IMR-90 (cell line): ENCODE measurements at regions not wholly inside any gene's neighbourhood (a gene's known extent, or its start where the extent isn't known, plus 50 kb on each side); places are given as distances from the start of the nearest gene placed in this dataset.

Experiments
- ATAC-seq: fragments of 200-7000 bp; cut with Tn5 transposase; 2 replicates; pipeline ENCODE4 v1.9.1; 2020; ENCODE audit warnings: low read depth, mild to moderate bottlenecking, moderate library complexity
- BruUV-seq: library from RNA; stranded (reverse); fragments of 400-500 nt; replicated peaks from 2 replicates; lab custom pipeline; 2021; lab: Mats Ljungman, UMichigan
- CTCF ChIA-PET: fragments of 300-600 bp; formaldehyde crosslinking; extraction: SDS; loops from one replicate; lab custom pipeline; 2021; ENCODE audit warnings: antibody characterized with exemption; lab: Yijun Ruan, JAX
- POLR2A ChIA-PET: fragments of 300-600 bp; sonication (Branson Sonifier 250); formaldehyde crosslinking; loops from one replicate; lab custom pipeline; 2022; ENCODE audit warnings: antibody characterized with exemption; ENCODE audit not compliant: unreplicated experiment; lab: Charles Lee
- DNase-seq: peaks from one replicate; pipeline ENCODE4 v3.0.0; 2013
- H2AFZ ChIP-seq: replicated peaks from 2 replicates; pipeline ENCODE3; 2013; ENCODE audit warnings: low read length, mild to moderate bottlenecking; ENCODE audit not compliant: poor library complexity
- H2AK5ac ChIP-seq: 2 replicates; pipeline ENCODE4 v1.6.1; 2013; ENCODE audit warnings: low read depth, low read length, inconsistent platforms
- H2AK9ac ChIP-seq: replicated peaks from 2 replicates; pipeline ENCODE3; 2013; ENCODE audit warnings: mild to moderate bottlenecking, low read depth, low read length, moderate library complexity; ENCODE audit not compliant: poor library complexity
- H2BK120ac ChIP-seq: 2 replicates; pipeline ENCODE4 v1.6.1; 2013; ENCODE audit warnings: low read depth, low read length, inconsistent platforms
- H2BK15ac ChIP-seq: 3 replicates; pipeline ENCODE4 v1.6.1; 2013; ENCODE audit warnings: low read depth, low read length, inconsistent platforms
- H2BK20ac ChIP-seq: 2 replicates; pipeline ENCODE4 v1.6.1; 2013; ENCODE audit warnings: low read depth, mild to moderate bottlenecking, inconsistent platforms, low read length, moderate library complexity
- H2BK5ac ChIP-seq: 2 replicates; pipeline ENCODE4 v1.6.1; 2013; ENCODE audit warnings: mild to moderate bottlenecking, low read depth, low read length, inconsistent platforms; ENCODE audit not compliant: poor library complexity, severe bottlenecking
- H3K14ac ChIP-seq: replicated peaks from 2 replicates; pipeline ENCODE4 v1.6.1; 2013; ENCODE audit warnings: low read depth, low read length, inconsistent platforms
- H3K18ac ChIP-seq: 2 replicates; pipeline ENCODE4 v1.6.1; 2013; ENCODE audit warnings: low read depth, low read length, control low read depth
- H3K23ac ChIP-seq: 2 replicates; pipeline ENCODE4 v1.6.1; 2013; ENCODE audit warnings: low read depth, low read length, inconsistent platforms
- H3K27ac ChIP-seq: 2 replicates; pipeline ENCODE4 v1.5.1; 2013; ENCODE audit warnings: mild to moderate bottlenecking, control low read depth, low read length; ENCODE audit not compliant: insufficient read depth
- H3K27me3 ChIP-seq: 2 replicates; pipeline ENCODE4 v1.6.1; 2013; ENCODE audit warnings: low read length; ENCODE audit not compliant: control insufficient read depth, insufficient read depth
- H3K36me3 ChIP-seq: 2 replicates; pipeline ENCODE4 v1.6.1; 2013; ENCODE audit warnings: low read length, mixed read lengths; ENCODE audit not compliant: control insufficient read depth, insufficient read depth
- H3K4ac ChIP-seq: 2 replicates; pipeline ENCODE4 v1.6.1; 2013; ENCODE audit warnings: low read depth, low read length, inconsistent platforms
- H3K4me1 ChIP-seq: 2 replicates; pipeline ENCODE4 v1.6.1; 2013; ENCODE audit warnings: low read length, mixed read lengths; ENCODE audit not compliant: control insufficient read depth, insufficient read depth
- H3K4me2 ChIP-seq: 2 replicates; pipeline ENCODE4 v1.6.1; 2013; ENCODE audit warnings: low read depth, mild to moderate bottlenecking, control low read depth, low read length, moderate library complexity
- H3K4me3 ChIP-seq: 2 replicates; pipeline ENCODE4 v1.5.1; 2013; ENCODE audit warnings: low read depth, mild to moderate bottlenecking, control low read depth, low read length, moderate library complexity; ENCODE audit not compliant: insufficient read depth
- H3K56ac ChIP-seq: 2 replicates; pipeline ENCODE4 v1.6.1; 2013; ENCODE audit warnings: low read length, inconsistent platforms; ENCODE audit not compliant: insufficient read depth; ENCODE audit errors: extremely low read depth
- H3K79me1 ChIP-seq, 2 experiments: 2 replicates each; pipeline ENCODE4 v1.6.1; 2013; ENCODE audit warnings: low read length in 2 of 2, inconsistent platforms in 1 of 2, low read depth in 1 of 2
- H3K9ac ChIP-seq: 2 replicates; pipeline ENCODE4 v1.6.1; 2013; ENCODE audit warnings: low read depth, low read length, control low read depth
- H3K9me1 ChIP-seq: 2 replicates; pipeline ENCODE4 v1.6.1; 2013; ENCODE audit warnings: low read length, inconsistent platforms; ENCODE audit not compliant: insufficient read depth
- H3K9me3 ChIP-seq: 2 replicates; pipeline ENCODE4 v1.6.1; 2013; ENCODE audit warnings: low read length; ENCODE audit not compliant: control insufficient read depth, insufficient read depth
- H4K20me1 ChIP-seq: 2 replicates; pipeline ENCODE4 v1.6.1; 2013; ENCODE audit warnings: low read length, inconsistent platforms; ENCODE audit not compliant: insufficient read depth
- H4K5ac ChIP-seq: 2 replicates; pipeline ENCODE4 v1.6.1; 2013; ENCODE audit warnings: mild to moderate bottlenecking, low read depth, low read length, control low read depth
- H4K8ac ChIP-seq, 2 experiments: 2 replicates each; pipeline ENCODE4 v1.6.1; 2013; ENCODE audit warnings: low read depth in 2 of 2, low read length in 2 of 2, control low read depth in 1 of 2, inconsistent platforms in 1 of 2
- H4K91ac ChIP-seq: 2 replicates; pipeline ENCODE4 v1.6.1; 2013; ENCODE audit warnings: low read depth, low read length, inconsistent platforms; ENCODE audit not compliant: insufficient read depth
- BHLHE40 ChIP-seq: fragments of 150-350 bp; IDR thresholded peaks from 2 replicates; pipeline ENCODE4 v1.6.1; 2016; ENCODE audit warnings: mild to moderate bottlenecking, low read depth, low read length
- CEBPB ChIP-seq: IDR thresholded peaks from 2 replicates; pipeline ENCODE4 v1.6.1; 2012; ENCODE audit warnings: low read depth, low read length, improper control_type of control experiment
- CHD1 ChIP-seq: IDR thresholded peaks from 2 replicates; pipeline ENCODE4 v1.6.1; 2012; ENCODE audit warnings: low read depth, low read length, improper control_type of control experiment
- CTCF ChIP-seq: conservative IDR thresholded peaks from 2 replicates; pipeline ENCODE4 v1.5.1; 2012; ENCODE audit warnings: mild to moderate bottlenecking, low read depth, low read length, improper control_type of control experiment
- ELK1 ChIP-seq: fragments of 150-350 bp; IDR thresholded peaks from 2 replicates; pipeline ENCODE4 v1.6.1; 2016; ENCODE audit warnings: low read depth, mild to moderate bottlenecking, low read length, moderate library complexity, borderline replicate concordance
- FOS ChIP-seq: fragments of 150-350 bp; IDR thresholded peaks from 2 replicates; pipeline ENCODE4 v1.6.1; 2016; ENCODE audit warnings: low read depth, low read length
- MAFK ChIP-seq: IDR thresholded peaks from 2 replicates; pipeline ENCODE4 v1.6.1; 2012; ENCODE audit warnings: low read depth, low read length, improper control_type of control experiment
- MAZ ChIP-seq: IDR thresholded peaks from 2 replicates; pipeline ENCODE4 v1.6.1; 2012; ENCODE audit warnings: low read depth, mild to moderate bottlenecking, low read length, improper control_type of control experiment, moderate library complexity, borderline replicate concordance
- MXI1 ChIP-seq: IDR thresholded peaks from 2 replicates; pipeline ENCODE4 v1.6.1; 2012; ENCODE audit warnings: low read depth, mild to moderate bottlenecking, low read length, moderate library complexity, borderline replicate concordance
- NFE2L2 ChIP-seq: fragments of 150-350 bp; IDR thresholded peaks from 2 replicates; pipeline ENCODE4 v1.6.1; 2016; ENCODE audit warnings: low read depth, mild to moderate bottlenecking, low read length
- POLR2A ChIP-seq: IDR thresholded peaks from 2 replicates; pipeline ENCODE4 v1.6.1; 2012; ENCODE audit warnings: mild to moderate bottlenecking, low read depth, low read length
- RAD21 ChIP-seq: IDR thresholded peaks from 2 replicates; pipeline ENCODE4 v1.6.1; 2012; ENCODE audit warnings: low read length, improper control_type of control experiment
- RCOR1 ChIP-seq: IDR thresholded peaks from 2 replicates; pipeline ENCODE4 v1.6.1; 2012; ENCODE audit warnings: mild to moderate bottlenecking, low read length, improper control_type of control experiment; ENCODE audit not compliant: insufficient replicate concordance
- RFX5 ChIP-seq: IDR thresholded peaks from 2 replicates; pipeline ENCODE4 v1.8.0; 2012; ENCODE audit warnings: low read depth, mild to moderate bottlenecking, low read length, moderate library complexity
- SMC3 ChIP-seq: fragments of 150-350 bp; IDR thresholded peaks from 2 replicates; pipeline ENCODE4 v1.6.1; 2016; ENCODE audit warnings: low read depth, mild to moderate bottlenecking, antibody characterized with exemption, low read length, moderate library complexity
- USF2 ChIP-seq: fragments of 150-350 bp; IDR thresholded peaks from 2 replicates; pipeline ENCODE4 v1.6.1; 2017; ENCODE audit warnings: mild to moderate bottlenecking, antibody characterized with exemption, low read length, low read depth
- dilution Hi-C: fragments of 300-500 bp; cut with HindIII; formaldehyde crosslinking; loops from one replicate; pipeline ENCODE4 v1.14.3; 2018; ENCODE audit warnings: low sequenced_read_pairs; ENCODE audit not compliant: unreplicated experiment
- in situ Hi-C: fragments of 300-500 bp; cut with MboI; formaldehyde crosslinking; loops from 3 replicates; pipeline ENCODE4 v1.14.3; 2019; ENCODE audit warnings: low sequenced_read_pairs, inconsistent platforms, mixed read lengths
- intact Hi-C: fragments of 100-400 bp; cut with micrococcal nuclease; formaldehyde crosslinking; loops from 2 replicates; pipeline ENCODE4 v1.10.0; 2022

GRCh38 chr3:164612751-164613150 is 465.5 kb downstream of the SI start:
- Histone ChIP-seq H3K23ac (no peak overlapping the region), H2BK5ac (no peak overlapping the region), H3K9me1 (no peaks in the 10 kb centered on the region), H2BK20ac (no peak overlapping the region), H4K8ac (no peak overlapping the region), H2BK15ac (no peak overlapping the region), H4K20me1 (no peaks in the 10 kb centered on the region), H4K91ac (no peak overlapping the region), H3K79me1 (no peaks in the 10 kb centered on the region), H3K4me1 (no peaks in the 10 kb centered on the region), H3K36me3 (no peaks in the 10 kb centered on the region), H2BK120ac (no peak overlapping the region), H3K14ac (no peak overlapping the region), H3K9ac (no peak overlapping the region), H3K4me2 (no peak overlapping the region), H3K9me3 (peaks cover 4% of the 10 kb centered on the region; the same call in 1 of the 2 replicates), H2AFZ (no peak overlapping the region), H3K56ac (no peak overlapping the region), H3K18ac (no peak overlapping the region), H2AK9ac (no peak overlapping the region), H2AK5ac (no peak overlapping the region), H4K5ac (no peak overlapping the region), H3K27me3 (no peaks in the 10 kb centered on the region), H3K4me3 (no peak overlapping the region), H3K27ac (no peak overlapping the region), H3K4ac (no peak overlapping the region)
- intact Hi-C loops, result no loop called here
- DNase-seq (no peak), ATAC-seq (no peak)
- no peak for TF ChIP-seq MAZ
- TF ChIP-seq ELK1, result no peak
- no peak for TF ChIP-seq RAD21
- no peak for TF ChIP-seq POLR2A
- no peak for TF ChIP-seq RCOR1
- no peak for TF ChIP-seq FOS
- TF ChIP-seq SMC3, result no peak
- no peak for TF ChIP-seq BHLHE40
- TF ChIP-seq MAFK, result no peak
- TF ChIP-seq MXI1, result no peak
- TF ChIP-seq USF2, result no peak
- no peak for TF ChIP-seq CEBPB
- no peak for TF ChIP-seq RFX5
- no peak for TF ChIP-seq CHD1
- no peak for TF ChIP-seq NFE2L2
- no peak for TF ChIP-seq CTCF
- no TSS peak for BruUV-seq
- POLR2A ChIA-PET, result no interaction called here
- in situ Hi-C loops, result no loop called here
- CTCF ChIA-PET, result no interaction called here
- dilution Hi-C loops, result no loop called here
